GM18499 (cell line): ENCODE measurements at regions not wholly inside any gene's neighbourhood (a gene's known extent, or its start where the extent isn't known, plus 50 kb on each side); places are given as distances from the start of the nearest gene placed in this dataset.
"Not testable (repeated sequence)": the region's sequence is repeated elsewhere in the genome, so short reads cannot be mapped to it uniquely, and the experiment has no call there.

Experiments
- ATAC-seq: cut with Tn5 transposase; IDR thresholded peaks from one replicate; pipeline ENCODE4 v1.9.1; 2021; ENCODE audit warnings: moderate number of reproducible peaks; ENCODE audit not compliant: insufficient read depth, unreplicated experiment

DNA sequence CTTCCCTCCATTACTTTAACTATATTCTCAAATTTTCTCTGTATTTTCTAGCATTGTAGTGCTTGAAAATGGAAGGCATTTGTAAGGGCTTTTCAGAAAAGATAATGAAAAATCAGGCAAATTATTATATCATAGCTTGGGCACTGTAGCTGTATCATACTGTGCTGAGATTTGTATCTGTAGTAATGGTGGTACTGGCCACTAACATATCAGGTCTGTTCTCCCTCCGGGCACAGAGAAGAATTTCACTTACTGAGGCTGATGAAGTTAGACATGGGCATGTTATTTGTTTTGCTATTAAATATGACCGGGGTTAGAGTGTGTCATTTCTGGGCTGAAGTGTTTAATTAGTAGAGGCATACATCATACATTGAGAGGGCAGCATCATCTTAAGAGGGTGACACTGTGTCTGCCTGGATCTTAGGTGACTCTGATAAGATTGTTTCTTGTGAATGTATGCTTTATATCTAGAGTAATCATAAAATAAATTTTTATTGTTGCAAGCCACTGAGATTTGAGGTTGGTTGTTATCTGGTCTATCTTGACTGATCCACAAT, 1395.9 kb downstream of the EPHA7 start:
- ATAC-seq, result no peak

- no peak for ATAC-seq
Measured at GRCh38 chr6:92011681-92012245, 1407.6 kb downstream of the EPHA7 start.

GRCh38 chr6:92008757-92009502, 1410.4 kb downstream of the EPHA7 start:
- ATAC-seq, result no peak

GRCh38 chr6:92000112-92000511, 1413.2 kb upstream of the MAP3K7 start:
- ATAC-seq, result no peak

DNA sequence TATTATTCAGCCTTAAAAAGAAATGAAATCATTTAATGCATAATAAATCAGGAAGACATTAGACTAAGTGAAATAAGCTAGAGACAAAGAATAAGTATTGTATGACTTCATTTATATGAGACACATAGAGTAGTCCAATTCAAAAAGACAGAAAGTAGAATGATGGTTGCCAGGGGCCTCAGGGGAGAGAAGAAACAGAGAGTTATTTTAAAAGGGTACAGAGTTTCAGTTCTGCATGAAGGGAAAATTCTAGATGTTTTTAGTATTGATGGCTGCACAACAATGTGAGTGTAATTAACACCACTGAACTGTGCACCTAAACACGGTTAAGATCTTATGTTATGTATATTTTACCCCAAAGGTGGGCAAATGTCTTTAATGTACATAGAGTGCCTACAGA, 1407.9 kb upstream of the MAP3K7 start:
- no peak for ATAC-seq

DNA sequence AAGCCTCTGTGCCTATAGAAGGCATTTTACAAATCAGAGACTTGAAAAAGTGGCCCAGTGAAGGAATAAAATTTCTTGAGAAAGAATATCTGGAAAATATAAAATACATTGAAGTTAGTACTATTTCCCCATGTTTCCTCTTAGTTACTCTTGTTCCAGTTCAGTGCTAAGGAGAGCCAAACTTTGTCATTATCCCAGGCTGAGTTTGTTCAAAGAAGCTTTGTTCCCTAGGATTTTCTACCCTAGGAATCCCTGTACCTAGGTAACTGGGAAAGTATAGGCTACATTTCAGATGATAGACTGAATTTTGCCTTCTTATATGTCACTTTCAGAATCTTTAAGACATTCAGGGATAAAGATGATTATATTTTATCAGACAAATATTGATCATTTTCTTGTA, 1395.7 kb upstream of the MAP3K7 start:
- ATAC-seq, result no peak

DNA sequence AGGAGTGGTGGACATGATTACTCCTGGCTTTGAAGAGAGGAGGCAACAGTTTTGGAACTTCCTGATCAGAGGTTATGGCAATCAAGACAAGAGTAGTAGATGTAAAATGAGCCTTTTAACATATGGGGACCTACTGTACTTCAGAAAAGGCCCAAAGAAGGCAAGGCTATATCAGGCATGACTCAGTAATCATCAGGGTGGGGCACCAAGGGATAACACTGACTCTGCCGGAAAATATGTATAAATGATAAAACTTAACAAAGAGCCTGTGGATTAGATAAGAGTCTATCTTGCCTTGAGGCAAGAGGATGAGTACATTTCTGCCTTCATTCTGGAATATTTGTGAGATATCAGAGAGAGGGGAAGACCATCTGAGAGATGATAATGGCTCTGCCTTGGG, 1389.9 kb upstream of the MAP3K7 start:
- no peak for ATAC-seq

DNA sequence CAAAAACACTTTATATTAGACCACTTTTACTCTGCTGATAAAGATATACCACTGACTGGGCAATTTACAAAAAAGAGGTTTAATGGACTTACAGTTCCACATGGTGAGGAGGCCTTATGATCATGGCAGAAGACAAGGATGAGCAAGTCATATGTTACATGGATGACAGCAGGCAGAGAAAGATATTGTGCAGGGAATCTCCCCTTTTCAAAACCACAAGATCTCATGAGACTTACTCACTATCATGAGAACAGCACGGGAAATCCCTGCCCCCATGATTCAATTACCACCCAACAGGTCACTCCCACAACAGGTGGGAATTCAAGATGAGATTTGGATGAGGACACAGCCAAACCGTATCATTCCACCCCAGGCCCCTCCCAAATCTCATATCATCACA, 1383.8 kb upstream of the MAP3K7 start:
- ATAC-seq, result no peak

GRCh38 chr6:91965872-91966271, 1379.0 kb upstream of the MAP3K7 start:
- no peak for ATAC-seq

- no peak for ATAC-seq
Measured at GRCh38 chr6:91961671-91962070, 1374.8 kb upstream of the MAP3K7 start.

- no peak for ATAC-seq
Measured at GRCh38 chr6:91961236-91961635, 1374.4 kb upstream of the MAP3K7 start.

DNA sequence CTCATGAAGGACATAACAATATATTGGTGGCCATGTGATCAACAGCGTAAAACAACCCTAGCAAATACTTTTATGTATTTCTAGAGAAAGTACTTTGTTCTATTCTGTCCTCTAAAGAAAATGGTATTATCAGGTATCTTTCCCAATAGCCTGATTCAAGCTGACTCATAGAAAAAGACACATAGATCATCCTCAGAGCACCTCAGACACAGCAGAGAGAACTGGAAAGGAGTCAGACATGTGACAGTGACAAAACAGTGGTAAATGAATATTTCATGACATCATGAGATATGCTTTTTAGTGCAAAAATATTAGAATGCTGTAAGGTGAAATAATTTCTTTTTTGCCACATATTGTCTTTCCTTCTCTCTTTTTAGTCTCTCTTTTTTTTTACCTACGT, 1355.0 kb upstream of the MAP3K7 start:
- no peak for ATAC-seq

DNA sequence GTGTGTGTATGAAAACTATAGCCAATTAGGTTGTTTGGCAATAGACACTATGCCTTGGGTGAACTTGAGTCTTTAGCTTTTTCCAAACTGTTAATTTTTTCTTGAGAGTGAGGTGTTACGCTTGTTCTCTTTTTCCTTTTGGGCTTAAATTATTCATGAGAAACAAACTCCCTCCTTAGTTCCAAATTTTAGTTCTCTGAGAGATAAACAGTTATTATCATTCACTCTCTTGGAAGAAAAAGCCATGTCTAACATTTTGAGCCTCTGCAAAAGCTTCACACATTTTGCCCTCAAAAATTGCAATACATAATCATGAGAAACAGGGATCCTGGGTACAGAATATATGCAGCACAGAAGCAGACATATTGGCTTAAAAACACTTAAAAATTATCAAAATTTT, 1353.9 kb upstream of the MAP3K7 start:
- ATAC-seq, result no peak

DNA sequence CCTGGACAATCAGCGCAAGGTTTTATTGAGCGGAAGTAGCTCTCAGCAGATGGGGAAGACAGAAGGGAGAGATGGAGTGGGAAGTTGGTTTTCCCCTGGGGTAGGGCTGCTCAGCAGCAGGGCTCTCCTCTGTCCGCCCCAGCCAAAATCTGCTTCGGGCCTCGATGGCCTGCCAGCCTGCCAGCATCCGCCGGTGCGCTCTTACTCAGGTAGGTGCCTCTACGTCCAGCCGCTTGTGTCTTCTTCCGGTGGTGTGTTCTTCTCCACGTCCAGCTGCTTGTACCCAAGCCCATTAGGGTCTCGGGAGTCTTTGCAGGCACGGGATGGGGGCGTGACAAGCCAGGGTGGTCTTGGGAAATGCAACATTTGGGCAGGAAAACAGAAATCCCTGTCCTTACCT, 1340.0 kb upstream of the MAP3K7 start:
- ATAC-seq, result no peak

GRCh38 chr6:91926361-91926760, 1339.5 kb upstream of the MAP3K7 start:
- ATAC-seq, result no peak

- ATAC-seq, result no peak
Measured at GRCh38 chr6:91911945-91912344, 1325.1 kb upstream of the MAP3K7 start.

- no peak for ATAC-seq
Measured at GRCh38 chr6:91904586-91905164, 1317.8 kb upstream of the MAP3K7 start.

- ATAC-seq, result no peak
Measured at GRCh38 chr6:91895599-91896285, 1308.9 kb upstream of the MAP3K7 start.

DNA sequence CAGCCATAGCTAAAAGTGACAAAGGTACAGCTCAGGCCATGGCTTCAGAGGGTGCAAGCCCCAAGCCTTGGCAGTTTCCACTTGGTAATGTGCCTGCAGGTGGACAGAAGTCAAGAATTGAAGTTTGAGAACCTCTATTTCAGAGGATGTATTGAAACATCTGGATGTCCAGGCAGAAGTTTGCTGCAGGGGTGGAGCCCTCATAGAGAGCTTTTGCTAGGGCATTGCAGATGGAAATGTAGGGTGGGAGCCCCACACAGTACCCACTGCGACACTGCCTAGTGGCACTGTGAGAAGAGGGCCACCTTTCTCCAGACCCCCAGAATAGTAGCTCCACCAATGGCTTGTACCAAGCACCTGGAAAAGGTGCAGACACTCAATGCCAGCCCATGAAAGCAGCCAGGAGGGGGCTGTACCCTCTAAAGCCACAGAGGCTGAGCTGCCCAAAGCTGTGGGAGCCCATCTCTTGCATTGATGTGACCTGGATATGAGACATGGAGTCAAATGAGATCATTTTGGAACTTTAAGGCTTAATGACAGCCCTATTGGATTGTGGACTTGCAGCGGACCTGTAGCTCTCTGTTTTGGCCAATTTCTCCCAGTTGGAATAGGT, 1299.4 kb upstream of the MAP3K7 start:
- ATAC-seq, result no peak

DNA sequence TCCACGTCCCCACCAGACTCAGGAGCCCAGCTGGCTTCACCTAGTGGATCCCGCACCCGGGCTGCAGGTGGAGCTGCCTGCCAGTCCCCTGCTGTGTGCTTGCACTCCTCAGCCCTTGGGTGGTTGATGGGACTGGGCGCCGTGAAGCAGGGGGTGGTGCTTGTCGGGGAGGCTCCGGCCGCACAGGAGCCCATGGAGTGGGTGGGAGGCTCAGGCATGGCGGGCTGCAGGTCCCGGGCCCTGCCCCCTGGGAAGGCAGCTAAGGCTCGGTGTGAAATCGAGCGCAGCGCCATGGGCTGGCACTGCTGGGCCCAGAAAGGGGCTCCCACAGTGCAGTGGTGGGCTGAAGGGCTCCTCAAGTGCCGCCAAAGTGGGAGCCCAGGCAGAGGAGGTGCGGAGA, 1294.9 kb upstream of the MAP3K7 start:
- ATAC-seq, result not testable (repeated sequence)
